ENCODE measurements at regions not wholly inside any gene's neighbourhood (a gene's known extent, or its start where the extent isn't known, plus 50 kb on each side); places are given as distances from the start of the nearest gene placed in this dataset.
"Not testable (repeated sequence)": the region's sequence is repeated elsewhere in the genome, so short reads cannot be mapped to it uniquely, and the experiment has no call there.

GRCh38 chr4:125784741-125785140 is 470.0 kb downstream of the FAT4 start:
- H3K9ac ChIP-seq (ENCODE audit: low read depth, low read length): no peak overlapping the region
- no peaks in the 10 kb centered on the region for H3K4me1 ChIP-seq (ENCODE audit: insufficient read depth, low read length)
- no peak overlapping the region for H3K27ac ChIP-seq (ENCODE audit: low read length)
- no peaks in the 10 kb centered on the region for H3K36me3 ChIP-seq (ENCODE audit: insufficient read depth, low read depth, low read length)
- H3K4me3 ChIP-seq (ENCODE audit: low read length): no peak overlapping the region
- no peaks in the 10 kb centered on the region for H3K9me3 ChIP-seq (ENCODE audit: insufficient read depth, low read depth, low read length)
- H3K27me3 ChIP-seq (ENCODE audit: insufficient read depth, low read length): no peaks in the 10 kb centered on the region

GRCh38 chr4:125787707-125788106 is 473.0 kb downstream of the FAT4 start:
- H3K4me1 ChIP-seq (ENCODE audit: insufficient read depth, low read length): no peaks in the 10 kb centered on the region
- no peak overlapping the region for H3K27ac ChIP-seq (ENCODE audit: low read length)
- no peaks in the 10 kb centered on the region for H3K36me3 ChIP-seq (ENCODE audit: insufficient read depth, low read depth, low read length)
- H3K4me3 ChIP-seq (ENCODE audit: low read length): no peak overlapping the region
- H3K9me3 ChIP-seq (ENCODE audit: insufficient read depth, low read depth, low read length): no peaks in the 10 kb centered on the region
- H3K27me3 ChIP-seq (ENCODE audit: insufficient read depth, low read length): no peaks in the 10 kb centered on the region
- no peak overlapping the region for H3K9ac ChIP-seq (ENCODE audit: low read depth, low read length)

GRCh38 chr4:125789023-125789422 is 474.3 kb downstream of the FAT4 start:
- H3K36me3 ChIP-seq (ENCODE audit: insufficient read depth, low read depth, low read length): no peaks in the 10 kb centered on the region

GRCh38 chr4:125791896-125792295 is 477.1 kb downstream of the FAT4 start:
- Histone ChIP-seq H3K27ac (ENCODE audit: low read length) (no peak overlapping the region), H3K9me3 (ENCODE audit: insufficient read depth, low read depth, low read length) (no peaks in the 10 kb centered on the region), H3K4me3 (ENCODE audit: low read length) (no peak overlapping the region), H3K9ac (ENCODE audit: low read depth, low read length) (no peak overlapping the region), H3K36me3 (ENCODE audit: insufficient read depth, low read depth, low read length) (no peaks in the 10 kb centered on the region), H3K4me1 (ENCODE audit: insufficient read depth, low read length) (no peaks in the 10 kb centered on the region), H3K27me3 (ENCODE audit: insufficient read depth, low read length) (no peaks in the 10 kb centered on the region)

More at GRCh38 chr4:125789023-125789422, 474.3 kb downstream of the FAT4 start:
- Histone ChIP-seq H3K9ac (ENCODE audit: low read depth, low read length) (no peak overlapping the region), H3K27me3 (ENCODE audit: insufficient read depth, low read length) (no peaks in the 10 kb centered on the region), H3K4me1 (ENCODE audit: insufficient read depth, low read length) (no peaks in the 10 kb centered on the region), H3K9me3 (ENCODE audit: insufficient read depth, low read depth, low read length) (no peaks in the 10 kb centered on the region), H3K4me3 (ENCODE audit: low read length) (no peak overlapping the region), H3K27ac (ENCODE audit: low read length) (no peak overlapping the region)

- Histone ChIP-seq H3K9me3 (ENCODE audit: insufficient read depth, low read depth, low read length) (no peaks in the 10 kb centered on the region), H3K4me3 (ENCODE audit: low read length) (no peak overlapping the region), H3K27me3 (ENCODE audit: insufficient read depth, low read length) (no peaks in the 10 kb centered on the region), H3K9ac (ENCODE audit: low read depth, low read length) (no peak overlapping the region), H3K36me3 (ENCODE audit: insufficient read depth, low read depth, low read length) (no peaks in the 10 kb centered on the region), H3K4me1 (ENCODE audit: insufficient read depth, low read length) (no peaks in the 10 kb centered on the region; the same call in 1 of the 2 replicates), H3K27ac (ENCODE audit: low read length) (no peak overlapping the region)
These were observed 480.2 kb downstream of the FAT4 start for GRCh38 chr4:125794989-125795388.

GRCh38 chr4:125796138-125796537 is 481.4 kb downstream of the FAT4 start:
- no peaks in the 10 kb centered on the region; the same call in 1 of the 2 replicates for H3K4me1 ChIP-seq (ENCODE audit: insufficient read depth, low read length)
- H3K9ac ChIP-seq (ENCODE audit: low read depth, low read length): no peak overlapping the region
- H3K36me3 ChIP-seq (ENCODE audit: insufficient read depth, low read depth, low read length): no peaks in the 10 kb centered on the region
- no peaks in the 10 kb centered on the region for H3K27me3 ChIP-seq (ENCODE audit: insufficient read depth, low read length)
- H3K9me3 ChIP-seq (ENCODE audit: insufficient read depth, low read depth, low read length): no peaks in the 10 kb centered on the region
- H3K4me3 ChIP-seq (ENCODE audit: low read length): no peak overlapping the region
- no peak overlapping the region for H3K27ac ChIP-seq (ENCODE audit: low read length)

- not testable (repeated sequence) for H3K27ac ChIP-seq (ENCODE audit: low read length); H3K4me1 ChIP-seq (ENCODE audit: insufficient read depth, low read length); H3K4me3 ChIP-seq (ENCODE audit: low read length); H3K27me3 ChIP-seq (ENCODE audit: insufficient read depth, low read length); H3K36me3 ChIP-seq (ENCODE audit: insufficient read depth, low read depth, low read length); H3K9ac ChIP-seq (ENCODE audit: low read depth, low read length); H3K9me3 ChIP-seq (ENCODE audit: insufficient read depth, low read depth, low read length)
These were observed 482.9 kb downstream of the FAT4 start for GRCh38 chr4:125797621-125798020.

GRCh38 chr4:125801373-125801772 is 486.6 kb downstream of the FAT4 start:
- Histone ChIP-seq H3K4me1 (ENCODE audit: insufficient read depth, low read length) (no peaks in the 10 kb centered on the region; the same call in 1 of the 2 replicates), H3K9me3 (ENCODE audit: insufficient read depth, low read depth, low read length) (no peaks in the 10 kb centered on the region), H3K9ac (ENCODE audit: low read depth, low read length) (no peak overlapping the region), H3K36me3 (ENCODE audit: insufficient read depth, low read depth, low read length) (no peaks in the 10 kb centered on the region), H3K4me3 (ENCODE audit: low read length) (no peak overlapping the region), H3K27ac (ENCODE audit: low read length) (no peak overlapping the region), H3K27me3 (ENCODE audit: insufficient read depth, low read length) (no peaks in the 10 kb centered on the region)

GRCh38 chr4:125801924-125802323 is 487.2 kb downstream of the FAT4 start:
- H3K27ac ChIP-seq (ENCODE audit: low read length): no peak overlapping the region
- no peak overlapping the region for H3K9ac ChIP-seq (ENCODE audit: low read depth, low read length)
- H3K4me3 ChIP-seq (ENCODE audit: low read length): no peak overlapping the region
- no peaks in the 10 kb centered on the region; the same call in 1 of the 2 replicates for H3K4me1 ChIP-seq (ENCODE audit: insufficient read depth, low read length)
- no peaks in the 10 kb centered on the region for H3K36me3 ChIP-seq (ENCODE audit: insufficient read depth, low read depth, low read length)
- H3K27me3 ChIP-seq (ENCODE audit: insufficient read depth, low read length): no peaks in the 10 kb centered on the region
- H3K9me3 ChIP-seq (ENCODE audit: insufficient read depth, low read depth, low read length): no peaks in the 10 kb centered on the region

- H3K9me3 ChIP-seq (ENCODE audit: insufficient read depth, low read depth, low read length): no peaks in the 10 kb centered on the region
These were observed 493.3 kb downstream of the FAT4 start for GRCh38 chr4:125808022-125808421.

GRCh38 chr4:125808570-125808969 is 493.8 kb downstream of the FAT4 start:
- no peaks in the 10 kb centered on the region for H3K36me3 ChIP-seq (ENCODE audit: insufficient read depth, low read depth, low read length)
- H3K4me3 ChIP-seq (ENCODE audit: low read length): no peak overlapping the region
- no peaks in the 10 kb centered on the region for H3K27me3 ChIP-seq (ENCODE audit: insufficient read depth, low read length)
- peaks cover 5% of the 10 kb centered on the region; the same call in 1 of the 2 replicates for H3K4me1 ChIP-seq (ENCODE audit: insufficient read depth, low read length)
- no peak overlapping the region for H3K9ac ChIP-seq (ENCODE audit: low read depth, low read length)
- H3K9me3 ChIP-seq (ENCODE audit: insufficient read depth, low read depth, low read length): no peaks in the 10 kb centered on the region
- H3K27ac ChIP-seq (ENCODE audit: low read length): no peak overlapping the region

More at GRCh38 chr4:125808022-125808421, 493.3 kb downstream of the FAT4 start:
- Histone ChIP-seq H3K4me1 (ENCODE audit: insufficient read depth, low read length) (peaks cover 5% of the 10 kb centered on the region; the same call in 1 of the 2 replicates), H3K27ac (ENCODE audit: low read length) (no peak overlapping the region), H3K36me3 (ENCODE audit: insufficient read depth, low read depth, low read length) (no peaks in the 10 kb centered on the region), H3K9ac (ENCODE audit: low read depth, low read length) (no peak overlapping the region), H3K4me3 (ENCODE audit: low read length) (no peak overlapping the region), H3K27me3 (ENCODE audit: insufficient read depth, low read length) (no peaks in the 10 kb centered on the region)

GRCh38 chr4:125811892-125812291 is 497.1 kb downstream of the FAT4 start:
- H3K9ac ChIP-seq (ENCODE audit: low read depth, low read length): no peak overlapping the region

More at GRCh38 chr4:125811892-125812291, 497.1 kb downstream of the FAT4 start:
- H3K27ac ChIP-seq (ENCODE audit: low read length): no peak overlapping the region
- H3K36me3 ChIP-seq (ENCODE audit: insufficient read depth, low read depth, low read length): no peaks in the 10 kb centered on the region
- H3K4me3 ChIP-seq (ENCODE audit: low read length): no peak overlapping the region
- no peaks in the 10 kb centered on the region for H3K27me3 ChIP-seq (ENCODE audit: insufficient read depth, low read length)
- H3K9me3 ChIP-seq (ENCODE audit: insufficient read depth, low read depth, low read length): no peaks in the 10 kb centered on the region
- peaks cover 5% of the 10 kb centered on the region; the same call in 1 of the 2 replicates for H3K4me1 ChIP-seq (ENCODE audit: insufficient read depth, low read length)

All from iPS-20b (cell line).